GM21529 (cell line): ENCODE measurements at regions not wholly inside any gene's neighbourhood (a gene's known extent, or its start where the extent isn't known, plus 50 kb on each side); places are given as distances from the start of the nearest gene placed in this dataset.
A peak's percentile ranks its signal among the peaks of the same experiment; 100 is the strongest.

Source experiments
- ATAC-seq: cut with Tn5 transposase; IDR thresholded peaks from one replicate; pipeline ENCODE4 v1.9.1; 2021; ENCODE audit not compliant: unreplicated experiment

DNA sequence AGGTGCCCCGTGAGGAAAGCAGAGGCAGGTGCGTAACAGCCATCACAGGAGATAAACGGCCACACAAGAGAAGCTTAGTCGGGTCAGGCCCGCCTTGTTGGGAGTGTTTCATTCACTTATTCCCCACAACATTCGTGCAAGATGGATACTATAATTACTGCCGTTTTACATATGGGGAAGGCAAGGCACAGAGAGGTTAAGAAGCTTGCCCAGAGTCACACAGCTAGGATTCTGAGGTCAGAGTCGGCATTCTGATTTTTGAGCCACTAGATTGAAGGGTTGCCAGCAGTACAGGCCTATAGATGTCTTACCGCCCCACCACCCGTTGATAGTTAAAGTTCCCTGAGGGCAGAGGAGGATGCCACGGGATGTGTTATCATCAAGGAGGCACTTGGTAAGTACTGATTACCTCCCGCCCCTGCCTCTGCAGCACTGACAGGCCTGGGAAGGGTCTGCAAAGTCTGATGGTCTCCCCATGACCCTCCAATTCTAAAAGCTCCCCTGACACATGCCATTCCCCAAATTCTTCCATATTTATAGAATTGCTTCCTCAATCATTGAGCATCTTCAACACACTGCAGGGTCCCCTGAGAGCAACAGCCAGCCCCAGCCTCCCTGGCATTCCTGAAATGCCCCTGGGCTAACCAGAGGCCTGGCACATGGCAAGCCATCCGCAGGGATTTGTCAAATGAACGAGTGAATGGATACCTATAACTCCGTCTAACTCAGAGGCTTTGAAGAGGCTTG, 74.7 kb upstream of the CLDN14 start:
- ATAC-seq: no peak

DNA sequence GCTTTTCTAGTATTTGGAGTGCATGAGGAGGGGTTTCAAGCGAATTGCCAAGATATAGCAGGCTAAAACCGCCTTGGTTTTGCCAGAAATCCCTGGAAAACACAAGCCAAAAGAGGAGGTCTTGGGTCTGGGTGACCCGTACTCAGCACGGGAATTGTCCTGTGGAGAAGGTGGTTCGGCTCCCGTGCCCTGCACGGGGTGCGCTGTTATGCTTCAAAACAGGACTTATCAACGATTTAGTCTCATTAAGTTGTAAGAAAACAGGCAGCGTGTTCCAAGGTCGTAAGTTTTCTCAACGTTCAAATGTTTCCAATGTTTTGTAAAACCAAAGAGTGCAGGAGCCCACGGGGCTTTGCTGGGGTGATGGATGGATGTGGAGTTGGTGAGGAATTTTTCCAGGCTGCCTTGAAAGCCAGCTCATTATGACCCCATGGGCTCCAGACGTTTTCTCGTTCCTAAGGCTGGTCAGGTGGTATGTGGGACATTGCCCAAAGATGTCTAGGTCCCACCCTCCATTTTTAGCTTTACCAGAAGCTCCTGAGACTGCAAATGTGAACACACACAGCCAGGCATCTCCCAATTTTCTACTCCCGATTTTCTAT, 75.4 kb upstream of the CLDN14 start:
- no peak for ATAC-seq

DNA sequence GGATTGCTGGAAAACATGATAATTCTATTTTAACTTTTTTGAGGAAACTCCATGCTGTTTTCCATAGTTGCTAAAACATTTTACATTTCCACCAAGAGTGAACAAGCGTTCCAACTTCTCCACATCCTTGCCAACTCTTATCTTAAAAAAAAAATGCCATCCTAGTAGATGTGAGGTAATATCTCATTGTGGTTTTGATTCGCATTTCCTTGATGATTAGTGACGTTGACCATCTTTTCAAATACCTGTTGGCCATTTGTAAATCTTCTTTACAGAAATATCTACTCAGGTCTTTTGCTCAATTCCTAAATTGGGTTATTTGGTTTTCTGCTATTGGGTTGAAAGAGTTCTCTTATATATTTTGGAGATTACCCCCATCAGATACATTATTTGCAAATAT, 77.4 kb upstream of the CLDN14 start:
- no peak for ATAC-seq

DNA sequence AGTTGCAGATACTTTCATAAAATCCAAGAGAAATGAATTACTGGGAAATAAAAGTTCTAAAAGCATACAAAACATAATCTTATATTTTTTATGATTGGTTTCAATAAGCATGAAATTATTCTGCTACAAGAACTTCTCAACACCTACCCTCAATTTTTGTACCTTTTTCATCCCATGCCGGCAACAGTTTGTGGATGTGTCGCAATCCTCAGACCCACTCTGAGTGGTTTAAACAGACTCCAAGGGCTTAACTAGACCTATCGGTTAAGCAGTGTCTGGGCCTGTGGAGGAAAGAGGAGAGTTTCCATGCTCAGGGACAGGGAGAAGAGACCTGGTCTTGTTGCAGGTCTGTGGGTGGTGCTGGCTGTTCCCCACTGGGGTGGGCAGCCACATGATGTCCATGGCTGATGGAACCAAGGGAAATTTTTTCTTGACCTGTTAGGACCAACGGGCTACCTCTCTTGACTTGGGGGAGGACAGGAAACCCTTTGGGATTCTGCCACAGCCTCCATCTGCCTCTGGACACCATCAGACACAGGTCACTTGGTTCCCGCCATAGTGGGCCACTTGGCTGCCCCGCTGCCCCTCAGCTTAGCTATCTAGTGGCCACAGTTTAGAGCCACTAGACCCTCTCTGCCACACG, 81.1 kb upstream of the CLDN14 start:
- ATAC-seq: no peak

DNA sequence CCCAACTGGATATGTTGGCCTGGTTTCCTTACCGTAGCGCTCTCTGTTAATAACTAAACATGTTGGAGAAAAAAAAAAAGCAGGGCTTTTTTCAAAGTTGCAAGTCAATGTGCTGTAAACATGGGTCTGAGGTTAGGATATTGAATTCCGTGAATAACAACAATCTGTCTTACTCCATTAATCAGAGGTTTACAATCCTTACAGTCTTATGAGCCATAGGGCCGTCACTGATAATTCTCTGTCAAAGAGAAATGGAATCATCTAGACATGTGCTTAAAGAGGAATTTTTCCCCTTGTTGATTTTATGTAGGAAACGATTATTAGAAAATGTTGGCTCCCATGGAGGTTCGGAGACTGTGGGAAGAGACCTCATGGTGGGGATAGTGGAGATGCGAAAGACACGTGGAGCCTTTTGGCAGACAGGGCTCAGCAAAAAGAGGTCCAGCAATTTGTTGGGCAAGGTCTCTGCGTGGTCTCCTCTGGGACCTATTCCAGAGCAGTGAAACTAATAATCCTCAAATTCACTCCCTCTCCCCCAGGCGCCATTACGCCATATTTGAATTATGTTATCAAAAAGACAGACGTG, 83.5 kb upstream of the CLDN14 start:
- no peak for ATAC-seq

DNA sequence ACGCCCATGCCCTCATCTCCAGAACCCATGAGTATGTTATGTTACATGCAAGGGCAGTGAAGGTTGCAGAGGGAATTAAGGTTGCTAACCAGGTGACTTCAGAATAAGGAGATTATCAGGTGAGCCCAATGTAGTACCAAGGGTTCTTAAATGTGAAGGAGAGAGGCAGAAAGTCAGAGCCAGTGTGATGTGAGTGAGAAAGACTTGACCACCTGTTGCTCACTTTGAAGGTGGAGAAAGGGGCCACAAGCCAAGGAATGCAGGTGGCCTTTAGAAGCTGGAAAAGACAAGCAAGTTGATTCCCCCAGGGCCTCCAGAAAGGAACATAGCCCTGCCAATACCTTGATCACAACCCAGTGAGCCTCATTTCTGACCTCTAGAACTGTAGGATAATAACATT, 84.7 kb upstream of the CLDN14 start:
- ATAC-seq: no peak

DNA sequence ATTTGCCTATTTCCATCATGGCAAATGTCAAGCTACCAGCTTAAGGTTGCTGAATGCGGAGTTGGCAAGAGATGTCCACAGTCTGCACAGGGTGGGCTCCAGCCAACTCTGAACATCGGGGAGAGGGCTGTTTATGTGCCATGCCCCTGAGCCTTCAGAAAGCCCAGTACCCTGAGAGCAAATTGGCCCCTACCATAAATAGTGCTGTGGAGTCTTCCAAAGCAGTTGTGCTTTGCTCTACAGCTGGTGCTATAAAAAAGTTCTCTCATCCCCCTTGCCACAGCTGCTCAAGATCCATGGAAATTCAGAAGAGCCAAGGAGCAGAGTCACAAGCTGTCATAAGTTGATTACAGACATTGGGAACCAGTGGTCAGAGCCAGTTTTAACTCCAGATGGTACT, 85.6 kb upstream of the CLDN14 start:
- ATAC-seq: no peak

DNA sequence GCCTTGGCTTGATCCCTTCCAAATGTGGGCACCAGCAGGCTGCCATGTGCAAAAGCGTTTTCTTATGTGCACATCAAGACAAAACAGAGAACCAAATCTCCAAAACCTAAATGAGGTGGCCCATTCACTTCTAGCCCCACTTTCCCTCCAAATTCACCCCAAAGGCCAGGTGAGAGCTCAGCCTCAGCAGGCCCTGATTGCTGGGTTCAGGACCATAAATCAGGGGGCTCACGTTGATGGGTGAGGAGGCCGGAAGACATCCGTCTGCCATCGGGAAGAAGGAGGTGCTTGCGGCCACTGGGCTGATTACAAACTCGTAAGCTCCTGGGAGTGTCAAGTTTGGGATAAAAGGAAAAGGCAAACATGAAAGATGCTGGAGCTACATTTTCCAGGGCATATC, 86.7 kb upstream of the CLDN14 start:
- no peak for ATAC-seq

DNA sequence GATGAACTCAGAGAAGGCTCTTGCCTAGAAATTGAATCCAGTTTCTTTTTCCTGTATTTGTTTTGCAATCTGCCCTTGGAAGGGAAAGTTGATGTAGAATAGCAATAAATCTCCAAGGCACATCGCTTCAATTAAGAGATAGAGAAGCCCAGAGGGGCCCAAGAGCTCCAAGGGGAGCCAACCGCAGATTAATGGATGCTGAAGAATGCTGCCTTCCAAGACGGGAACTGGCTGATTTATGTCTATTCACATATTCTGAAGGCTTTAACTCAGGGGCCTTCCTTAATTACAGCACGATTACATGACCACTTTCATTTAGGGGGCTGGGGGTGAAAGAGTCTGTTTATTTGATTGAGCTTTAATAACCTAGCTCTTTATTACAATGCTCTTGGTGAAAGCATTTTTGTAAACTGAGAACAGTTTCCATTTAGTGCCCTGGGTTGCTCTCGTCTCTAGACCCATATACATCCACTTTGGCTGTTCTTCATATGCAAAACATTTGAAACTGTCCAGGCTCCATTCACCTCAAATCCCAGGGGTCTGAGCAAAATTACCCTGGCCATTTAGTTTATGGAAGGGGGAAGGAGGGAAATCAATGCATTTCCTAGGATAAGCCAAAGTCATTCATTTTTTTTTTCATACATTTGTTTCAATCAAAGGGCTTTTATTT, 87.4 kb upstream of the CLDN14 start:
- ATAC-seq: no peak

DNA sequence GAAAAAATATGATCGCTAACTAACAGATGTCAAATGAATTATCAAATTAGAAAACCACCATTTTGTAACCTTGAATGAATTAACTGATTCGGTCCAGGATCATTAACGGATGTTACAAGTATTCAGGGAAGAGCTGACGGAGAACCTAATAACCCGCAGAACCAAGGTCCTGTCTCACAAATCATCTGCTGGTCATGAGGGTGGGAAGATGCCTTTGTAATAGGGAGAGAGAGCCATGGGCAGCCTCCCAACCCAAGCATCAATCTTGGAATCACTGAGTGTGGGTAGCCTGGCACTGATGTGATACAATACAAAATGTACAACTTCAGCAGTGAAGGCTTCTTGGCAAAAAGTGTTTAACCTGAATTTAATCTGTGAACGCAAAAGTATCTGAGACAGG, 89.6 kb upstream of the CLDN14 start:
- no peak for ATAC-seq

DNA sequence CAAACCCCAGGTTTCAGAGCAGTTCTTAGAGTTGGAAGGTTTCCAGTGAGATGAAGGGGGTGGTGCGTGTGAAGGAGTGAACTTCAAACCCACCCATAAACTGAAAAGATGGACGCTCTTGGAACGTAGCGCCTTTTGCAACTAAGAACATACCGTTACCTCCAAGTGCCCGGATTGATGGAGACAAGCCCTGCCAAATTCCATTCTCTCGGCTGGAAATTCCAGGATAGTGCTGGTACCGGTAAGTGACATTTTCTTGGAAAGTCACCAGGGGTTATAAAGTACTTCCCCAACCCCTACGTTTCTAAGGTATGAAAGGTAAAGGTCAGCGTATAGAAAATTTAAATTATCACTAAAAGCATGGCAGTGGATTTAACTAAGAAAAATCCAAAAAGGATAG, 91.6 kb upstream of the CLDN14 start:
- no peak for ATAC-seq

DNA sequence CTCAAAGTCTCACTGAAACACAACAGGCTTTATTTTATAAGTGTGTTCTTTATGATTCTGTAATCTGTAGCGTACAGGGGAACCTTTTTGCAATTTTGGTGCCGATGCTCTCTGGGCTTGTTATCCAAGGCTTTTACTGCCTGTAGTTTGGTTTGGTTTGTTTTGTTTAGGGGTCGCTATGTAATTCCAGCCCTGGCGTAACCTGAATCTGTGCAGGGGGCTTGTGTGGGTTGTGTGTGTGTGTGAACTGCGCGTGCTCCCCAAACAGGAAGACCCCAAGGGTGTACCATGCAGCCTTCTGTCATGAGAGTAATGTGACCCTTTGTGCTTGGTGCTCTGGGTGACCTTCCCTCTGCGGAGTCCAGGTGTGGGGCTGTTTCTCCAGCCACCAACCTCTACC, 92.1 kb upstream of the CLDN14 start:
- ATAC-seq: no peak

DNA sequence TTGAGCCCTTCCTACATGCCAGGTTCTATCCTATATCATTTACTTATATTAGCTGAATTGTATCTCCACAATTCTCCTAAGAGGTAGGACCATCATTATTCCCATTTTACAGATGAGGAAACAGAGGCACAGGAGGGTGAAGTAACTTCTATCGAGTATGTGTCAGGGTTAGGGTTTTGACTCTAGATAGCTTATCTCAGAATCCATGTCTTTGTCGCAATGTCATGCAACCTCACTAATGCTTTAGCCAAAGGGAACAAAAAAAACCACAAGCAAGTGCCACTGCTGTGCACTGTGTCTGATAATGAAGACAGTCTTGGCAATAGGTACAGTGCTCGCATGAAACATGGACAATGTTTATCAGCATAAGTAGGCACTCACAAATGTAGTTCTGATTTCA, 95.4 kb upstream of the CLDN14 start:
- no peak for ATAC-seq

DNA sequence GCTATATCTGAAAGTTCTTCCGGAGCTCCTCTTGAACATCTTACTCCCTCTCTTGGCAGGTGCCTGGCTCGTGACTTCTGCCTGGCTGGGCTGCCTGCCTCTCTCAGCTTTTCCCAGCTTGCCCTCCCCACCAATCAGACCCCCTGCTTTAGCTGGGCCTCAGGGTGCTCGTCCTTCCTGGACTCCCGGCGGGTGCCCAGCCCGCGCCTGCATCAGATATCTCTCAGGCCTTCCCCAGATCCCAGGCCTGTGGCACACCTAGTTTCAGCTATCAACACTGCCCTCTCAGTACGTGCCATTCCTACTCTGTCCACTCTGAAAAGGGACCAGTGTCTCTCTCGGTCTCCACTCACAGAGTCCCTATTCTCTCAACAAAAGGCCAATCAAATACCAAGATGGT, 96.5 kb upstream of the CLDN14 start:
- ATAC-seq: no peak

DNA sequence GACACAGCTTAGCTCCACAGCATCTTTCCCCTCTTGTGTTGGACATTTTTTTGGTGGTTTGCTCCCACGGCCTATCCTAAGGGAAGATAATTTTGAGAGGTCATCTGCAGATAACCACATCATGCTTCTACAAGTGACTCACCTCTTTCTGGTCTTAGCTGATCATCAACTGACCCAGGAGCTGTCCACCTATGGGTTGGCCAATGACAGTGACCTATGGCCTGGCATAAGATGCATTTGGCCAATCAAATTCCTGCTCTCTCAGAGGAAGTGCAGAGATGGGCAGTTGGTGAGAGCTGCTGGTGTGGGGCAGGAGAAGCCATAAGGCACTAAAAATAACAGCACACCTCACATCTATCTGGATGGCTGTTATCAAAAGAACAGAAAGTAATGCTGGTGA, 100.0 kb upstream of the CLDN14 start:
- no peak for ATAC-seq

DNA sequence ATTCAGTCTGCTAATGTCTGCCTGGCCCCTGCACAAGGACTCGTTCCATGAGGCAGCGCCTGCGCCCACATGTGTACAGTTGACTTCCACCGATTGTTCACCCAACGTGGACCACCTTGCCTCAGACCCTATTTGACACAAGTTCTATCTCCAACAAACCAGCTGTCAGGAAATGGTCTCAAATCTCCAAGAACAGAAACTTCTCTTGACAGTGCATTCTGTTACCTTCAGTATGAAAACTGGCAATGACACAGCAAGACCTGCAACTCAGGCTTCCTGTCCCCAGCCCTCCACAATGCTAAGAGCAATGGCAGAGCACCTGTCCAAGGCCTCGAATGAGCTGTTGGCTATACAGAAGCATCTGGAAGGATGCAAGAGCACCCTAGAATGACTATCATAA, 102.3 kb upstream of the CLDN14 start:
- no peak for ATAC-seq

DNA sequence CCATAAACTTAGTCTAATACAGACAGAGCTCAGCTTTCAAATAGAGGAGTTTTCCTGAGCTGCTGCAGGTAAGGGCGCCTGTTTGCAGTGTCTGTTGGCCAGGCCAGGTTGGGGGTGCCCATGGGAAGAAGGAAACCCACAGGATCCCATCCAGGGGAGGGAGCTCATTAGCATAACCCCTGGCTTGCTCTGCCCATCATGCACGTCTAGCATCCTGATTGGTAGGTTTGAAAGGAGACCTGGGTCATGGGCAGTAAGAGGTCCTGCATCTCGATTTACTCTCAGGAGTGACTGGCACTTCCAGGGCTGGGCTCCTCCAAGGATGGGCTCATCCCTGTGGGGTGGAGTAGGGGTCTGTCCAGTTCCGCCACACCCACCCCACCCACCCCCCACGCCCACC, 103.7 kb upstream of the CLDN14 start:
- ATAC-seq: no peak

DNA sequence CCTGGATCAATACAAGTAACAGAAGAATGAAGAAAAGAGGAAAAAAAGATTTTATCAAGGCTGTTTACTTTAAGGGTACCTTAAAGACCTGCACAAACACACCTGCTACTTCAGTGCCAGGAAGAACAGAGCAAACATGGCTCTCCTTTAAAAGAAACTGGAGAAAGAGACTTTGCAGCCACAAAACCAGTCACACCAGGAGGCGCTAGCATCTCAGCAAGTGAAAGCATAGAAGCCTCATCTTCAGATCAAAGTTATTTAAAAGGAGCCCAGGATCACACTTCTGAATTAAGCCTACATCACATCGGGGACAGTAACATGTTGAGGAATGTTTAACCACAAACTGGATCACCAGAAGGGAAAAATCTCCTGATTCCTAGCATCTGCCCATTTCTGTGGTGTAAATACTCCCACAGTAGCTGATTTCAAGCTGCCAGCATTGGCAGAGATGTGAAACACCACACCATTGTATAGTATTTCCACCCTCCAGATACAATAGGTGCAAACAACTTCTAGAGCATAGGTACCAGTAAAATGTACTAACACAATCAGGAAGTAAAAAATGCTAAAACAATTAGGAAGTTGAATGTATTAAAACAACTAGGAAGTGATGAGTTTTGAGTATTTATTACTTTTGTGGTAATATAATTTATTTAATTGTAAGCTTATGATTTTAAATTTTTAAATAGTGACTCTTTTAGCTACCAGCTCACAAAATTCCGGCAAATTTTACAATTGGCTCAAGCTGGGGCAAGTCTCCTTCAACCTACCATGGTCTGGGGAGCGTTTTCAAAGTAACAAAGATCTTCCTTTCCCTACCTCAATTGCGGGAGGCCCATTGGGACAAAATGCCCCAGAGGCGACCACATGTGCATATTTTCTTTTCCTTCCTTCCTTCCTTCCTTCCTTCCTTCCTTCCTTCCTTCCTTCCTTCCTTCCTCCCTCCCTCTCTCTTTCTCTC, 105.3 kb upstream of the CLDN14 start:
- ATAC-seq: no peak

DNA sequence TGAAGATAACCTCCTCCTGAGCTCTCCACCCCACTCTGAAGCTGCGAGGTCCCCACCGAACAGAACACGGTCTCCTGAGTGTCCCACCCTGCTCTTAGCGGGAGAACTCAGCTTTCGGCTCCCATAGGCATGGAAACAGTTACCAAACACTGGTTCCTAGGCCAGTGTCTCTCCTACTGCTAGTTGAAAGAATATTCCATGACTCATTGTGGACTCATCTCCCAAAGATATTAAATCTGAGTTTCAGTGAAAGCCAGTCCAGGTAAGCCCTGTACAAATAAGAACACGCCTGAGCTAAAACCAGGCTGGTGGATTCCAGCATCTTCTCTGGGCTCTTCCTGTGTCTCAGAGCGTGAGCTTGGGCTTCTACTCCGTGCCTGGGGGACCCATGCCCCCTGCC, 107.5 kb upstream of the CLDN14 start:
- no peak for ATAC-seq

DNA sequence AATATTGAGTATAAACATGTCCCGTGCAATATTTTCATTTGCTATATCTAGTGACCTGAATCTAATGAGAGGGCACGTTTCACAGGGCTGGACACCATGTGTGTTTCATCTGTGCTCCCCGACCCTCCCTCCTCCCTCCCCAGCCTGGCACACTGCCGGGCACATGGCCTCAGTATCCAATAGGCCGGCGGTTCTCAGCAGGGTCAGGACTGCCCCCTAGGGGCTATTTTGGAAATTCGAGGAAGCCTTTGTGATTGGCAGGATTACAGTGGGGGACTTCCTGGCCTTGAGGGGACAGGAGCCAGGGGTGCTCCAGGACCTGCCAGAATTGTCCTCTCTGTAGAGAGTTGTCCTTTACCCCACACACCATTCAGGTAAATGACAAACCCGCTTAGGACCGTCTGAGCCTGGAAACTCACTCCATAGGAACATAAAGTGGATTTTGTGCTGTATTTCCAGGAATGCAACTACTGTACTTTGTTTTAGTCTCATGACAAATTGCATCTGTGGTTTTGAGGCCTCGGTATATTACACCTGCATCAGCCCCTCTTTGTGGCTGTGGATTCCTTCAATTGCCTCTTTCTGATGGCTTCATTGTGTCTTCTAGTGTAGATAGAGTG, 109.5 kb upstream of the SIM2 start:
- ATAC-seq: peak; percentile 62
